MM.1S (cell line): ENCODE measurements at regions not wholly inside any gene's neighbourhood (a gene's known extent, or its start where the extent isn't known, plus 50 kb on each side); places are given as distances from the start of the nearest gene placed in this dataset.

ENCODE experiments used
- EZH2 ChIP-seq: fragments of 300-600 bp; sonication (generic); optimal IDR thresholded peaks from 2 replicates; pipeline ENCODE3; 2017; ENCODE audit warnings: low read depth, mild to moderate bottlenecking, antibody characterized with exemption, low read length, mixed read lengths
- EZH2phosphoT487 ChIP-seq: fragments of 300-600 bp; sonication (generic); IDR thresholded peaks from 2 replicates; pipeline ENCODE4 v1.6.1; 2018; ENCODE audit warnings: antibody characterized with exemption, low read length
- TF ChIP-seq, protein P1 (sequence below): fragments of 300-600 bp; sonication (generic); IDR thresholded peaks from 2 replicates; pipeline ENCODE4 v1.5.1; 2016; ENCODE audit warnings: antibody characterized with exemption, low read length, mixed read lengths

GRCh38 chr5:165673499-165673898 is 2168.1 kb downstream of the MAT2B start:
- TF ChIP-seq, protein P1, sequence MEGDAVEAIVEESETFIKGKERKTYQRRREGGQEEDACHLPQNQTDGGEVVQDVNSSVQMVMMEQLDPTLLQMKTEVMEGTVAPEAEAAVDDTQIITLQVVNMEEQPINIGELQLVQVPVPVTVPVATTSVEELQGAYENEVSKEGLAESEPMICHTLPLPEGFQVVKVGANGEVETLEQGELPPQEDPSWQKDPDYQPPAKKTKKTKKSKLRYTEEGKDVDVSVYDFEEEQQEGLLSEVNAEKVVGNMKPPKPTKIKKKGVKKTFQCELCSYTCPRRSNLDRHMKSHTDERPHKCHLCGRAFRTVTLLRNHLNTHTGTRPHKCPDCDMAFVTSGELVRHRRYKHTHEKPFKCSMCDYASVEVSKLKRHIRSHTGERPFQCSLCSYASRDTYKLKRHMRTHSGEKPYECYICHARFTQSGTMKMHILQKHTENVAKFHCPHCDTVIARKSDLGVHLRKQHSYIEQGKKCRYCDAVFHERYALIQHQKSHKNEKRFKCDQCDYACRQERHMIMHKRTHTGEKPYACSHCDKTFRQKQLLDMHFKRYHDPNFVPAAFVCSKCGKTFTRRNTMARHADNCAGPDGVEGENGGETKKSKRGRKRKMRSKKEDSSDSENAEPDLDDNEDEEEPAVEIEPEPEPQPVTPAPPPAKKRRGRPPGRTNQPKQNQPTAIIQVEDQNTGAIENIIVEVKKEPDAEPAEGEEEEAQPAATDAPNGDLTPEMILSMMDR, result no peak
- no peak for TF ChIP-seq EZH2phosphoT487
- TF ChIP-seq EZH2, result no peak
